ENCODE measurements at regions not wholly inside any gene's neighbourhood (a gene's known extent, or its start where the extent isn't known, plus 50 kb on each side); places are given as distances from the start of the nearest gene placed in this dataset.

- DNase-seq (ENCODE audit: extremely low read depth, low read depth): no peak
- H3K4me3 ChIP-seq (replicated peaks; ENCODE audit: low read depth, low read length): no peak overlapping the region
- TF ChIP-seq CTCF (IDR thresholded peaks at IDR 0.05; ENCODE audit: low read depth, low read length, missing control alignments): no peak
These were observed 473.0 kb downstream of the RPS24 start for GRCh38 chr10:78506614-78507013.

- TF ChIP-seq CTCF (IDR thresholded peaks at IDR 0.05; ENCODE audit: low read depth, low read length, missing control alignments): no peak
- no peak for DNase-seq (ENCODE audit: extremely low read depth, low read depth)
- no peak overlapping the region for H3K4me3 ChIP-seq (replicated peaks; ENCODE audit: low read depth, low read length)
These were observed 474.0 kb downstream of the RPS24 start for GRCh38 chr10:78507510-78508160.

GRCh38 chr10:78508955-78509748 is 475.5 kb downstream of the RPS24 start:
- H3K4me3 ChIP-seq (replicated peaks; ENCODE audit: low read depth, low read length): no peak overlapping the region
- DNase-seq (ENCODE audit: extremely low read depth, low read depth): no peak
- no peak for TF ChIP-seq CTCF (IDR thresholded peaks at IDR 0.05; ENCODE audit: low read depth, low read length, missing control alignments)

- DNase-seq (ENCODE audit: extremely low read depth, low read depth): no peak
- TF ChIP-seq CTCF (IDR thresholded peaks at IDR 0.05; ENCODE audit: low read depth, low read length, missing control alignments): no peak
- H3K4me3 ChIP-seq (replicated peaks; ENCODE audit: low read depth, low read length): no peak overlapping the region
These were observed 477.1 kb downstream of the RPS24 start for GRCh38 chr10:78510566-78511323.

- no peak for TF ChIP-seq CTCF (IDR thresholded peaks at IDR 0.05; ENCODE audit: low read depth, low read length, missing control alignments)
- H3K4me3 ChIP-seq (replicated peaks; ENCODE audit: low read depth, low read length): no peak overlapping the region
- DNase-seq (ENCODE audit: extremely low read depth, low read depth): no peak
These were observed 477.9 kb downstream of the RPS24 start for GRCh38 chr10:78511324-78512204.

GRCh38 chr10:78512205-78512550 is 478.5 kb downstream of the RPS24 start:
- no peak for TF ChIP-seq CTCF (IDR thresholded peaks at IDR 0.05; ENCODE audit: low read depth, low read length, missing control alignments)
- no peak for DNase-seq (ENCODE audit: extremely low read depth, low read depth)
- no peak overlapping the region for H3K4me3 ChIP-seq (replicated peaks; ENCODE audit: low read depth, low read length)
